GM23338 (cell line): ENCODE measurements at regions not wholly inside any gene's neighbourhood (a gene's known extent, or its start where the extent isn't known, plus 50 kb on each side); places are given as distances from the start of the nearest gene placed in this dataset.

Source experiments
- ATAC-seq: fragments of 200-7000 bp; cut with Tn5 transposase; 3 replicates; pipeline ENCODE4 v1.9.1; 2020
- DNase-seq: peaks from one replicate; pipeline ENCODE4 v3.0.0-alpha.2; 2015; ENCODE audit warnings: low spot score
- H2AFZ ChIP-seq: fragments of 200-600 bp; sonication (generic); 2 replicates; pipeline ENCODE4 v1.8.0; 2016; ENCODE audit warnings: antibody characterized with exemption, mild to moderate bottlenecking, moderate library complexity
- H3F3A ChIP-seq: fragments of 200-600 bp; sonication (generic); replicated peaks from 2 replicates; pipeline ENCODE4 v1.8.0; 2017; ENCODE audit warnings: antibody characterized with exemption, mixed run types, low read depth
- H3K27ac ChIP-seq: fragments of 200-600 bp; sonication (generic); 2 replicates; pipeline ENCODE4 v1.6.1; 2016; ENCODE audit warnings: low read depth
- H3K27me3 ChIP-seq: fragments of 200-600 bp; sonication (generic); 2 replicates; pipeline ENCODE4 v1.8.0; 2016; ENCODE audit warnings: mild to moderate bottlenecking, mixed run types, moderate library complexity; ENCODE audit not compliant: insufficient read depth
- H3K36me3 ChIP-seq: fragments of 200-600 bp; sonication (generic); 2 replicates; pipeline ENCODE4 v1.8.0; 2016; ENCODE audit warnings: mild to moderate bottlenecking; ENCODE audit not compliant: insufficient read depth
- H3K4me1 ChIP-seq: fragments of 200-600 bp; sonication (generic); 2 replicates; pipeline ENCODE4 v1.8.0; 2016; ENCODE audit warnings: mild to moderate bottlenecking, moderate library complexity; ENCODE audit not compliant: insufficient read depth
- H3K4me2 ChIP-seq: fragments of 200-600 bp; sonication (generic); 2 replicates; pipeline ENCODE4 v1.7.1; 2017; ENCODE audit warnings: mixed run types
- H3K4me3 ChIP-seq: fragments of 200-600 bp; sonication (generic); 2 replicates; pipeline ENCODE4 v1.6.1; 2016; ENCODE audit warnings: mixed run types
- H3K79me2 ChIP-seq: fragments of 200-600 bp; sonication (generic); replicated peaks from 2 replicates; pipeline ENCODE4 v1.8.0; 2017; ENCODE audit warnings: mild to moderate bottlenecking; ENCODE audit not compliant: insufficient read depth
- H3K9me2 ChIP-seq: fragments of 200-600 bp; sonication (generic); 2 replicates; pipeline ENCODE4 v1.8.0; 2017; ENCODE audit not compliant: insufficient read depth
- H4K20me1 ChIP-seq: fragments of 200-600 bp; sonication (generic); replicated peaks from 2 replicates; pipeline ENCODE4 v1.8.0; 2017; ENCODE audit warnings: mild to moderate bottlenecking; ENCODE audit not compliant: insufficient read depth
- H3K27ac Mint-ChIP-seq: 2 replicates; pipeline ENCODE4 v1.8.0; 2020; ENCODE audit warnings: inconsistent platforms, mild to moderate bottlenecking, moderate library complexity, mixed read lengths
- H3K27me3 Mint-ChIP-seq: 3 replicates; pipeline ENCODE4 v1.8.0; 2022; ENCODE audit warnings: low read depth, mild to moderate bottlenecking, moderate library complexity, mixed read lengths, inconsistent platforms; ENCODE audit not compliant: insufficient read depth, poor library complexity
- H3K36me3 Mint-ChIP-seq: 3 replicates; pipeline ENCODE4 v1.8.0; 2021; ENCODE audit warnings: low read depth, mild to moderate bottlenecking, inconsistent platforms, moderate library complexity, mixed read lengths
- H3K4me1 Mint-ChIP-seq: 3 replicates; pipeline ENCODE4 v1.8.0; 2020; ENCODE audit warnings: mild to moderate bottlenecking, inconsistent platforms, mixed read lengths
- H3K4me3 Mint-ChIP-seq: 3 replicates; pipeline ENCODE4 v1.8.0; 2021; ENCODE audit warnings: moderate library complexity, mild to moderate bottlenecking, inconsistent platforms, mixed read lengths
- H3K9me3 Mint-ChIP-seq: 3 replicates; pipeline ENCODE4 v1.8.0; 2020; ENCODE audit warnings: moderate library complexity, mild to moderate bottlenecking, inconsistent platforms, mixed read lengths
- CREB1 ChIP-seq: fragments of 250-450 bp; sonication (Bioruptor Pico); IDR thresholded peaks from 2 replicates; pipeline ENCODE4 v1.5.0; 2020; ENCODE audit warnings: low read depth, mild to moderate bottlenecking, moderate library complexity
- NANOG ChIP-seq: IDR thresholded peaks from 2 replicates; pipeline ENCODE4 v1.6.1; 2016; ENCODE audit warnings: antibody characterized with exemption, borderline replicate concordance
- POLR2AphosphoS5 ChIP-seq: IDR thresholded peaks from 2 replicates; pipeline ENCODE4 v1.6.1; 2016; ENCODE audit warnings: antibody characterized with exemption, low read depth
- REST ChIP-seq: IDR thresholded peaks from one replicate; pipeline ENCODE4 v1.6.1; 2018; ENCODE audit warnings: antibody characterized with exemption; ENCODE audit not compliant: unreplicated experiment
- STAT1 ChIP-seq: IDR thresholded peaks from one replicate; pipeline ENCODE4 v1.6.1; 2016; ENCODE audit warnings: antibody characterized with exemption; ENCODE audit not compliant: unreplicated experiment
- ZNF114 ChIP-seq: fragments of 250-450 bp; sonication (Bioruptor Pico); IDR thresholded peaks from 2 replicates; pipeline ENCODE4 v1.5.0; 2020; ENCODE audit warnings: mild to moderate bottlenecking, moderate library complexity
- TF ChIP-seq, protein P1 (sequence below), 2 experiments: fragments of 200-600 bp in 1 of 2; sonication (generic) in 1 of 2; conservative IDR thresholded peaks; 2 replicates each; pipeline versions ENCODE4 v1.5.1 to v1.6.1; 2016 to 2017; ENCODE audit warnings: antibody characterized with exemption in 2 of 2, low read depth in 2 of 2, mild to moderate bottlenecking in 2 of 2, moderate library complexity in 1 of 2
- TF ChIP-seq, protein P2 (sequence below): IDR thresholded peaks from 2 replicates; pipeline ENCODE4 v1.6.1; 2016; ENCODE audit warnings: antibody characterized with exemption

- Histone ChIP-seq H3F3A (no peaks in the 10 kb centered on the region), H3K9me2 (peaks cover 29% of the 10 kb centered on the region; the same call in 1 of the 2 replicates), H3K4me3 (no peak overlapping the region), H3K4me1 (peaks cover 4% of the 10 kb centered on the region; the same call in 1 of the 2 replicates), H3K27ac (no peak overlapping the region), H4K20me1 (no peaks in the 10 kb centered on the region), H2AFZ (no peak overlapping the region), H3K4me2 (no peak overlapping the region), H3K79me2 (no peaks in the 10 kb centered on the region), H3K36me3 (no peaks in the 10 kb centered on the region), H3K27me3 (no peaks in the 10 kb centered on the region)
- peaks cover 4% of the 10 kb centered on the region; the same call in 1 of the 3 replicates for H3K36me3 Mint-ChIP-seq
- DNase-seq (no peak), ATAC-seq (no peak)
- H3K27ac Mint-ChIP-seq = no peak overlapping the region
- peaks cover 1% of the 10 kb centered on the region for H3K27me3 Mint-ChIP-seq
- no peak overlapping the region for H3K4me3 Mint-ChIP-seq
- TF ChIP-seq REST = no peak
- no peak for TF ChIP-seq POLR2AphosphoS5
- no peak for TF ChIP-seq CREB1
- no peaks in the 10 kb centered on the region; the same call in 2 of the 3 replicates for H3K9me3 Mint-ChIP-seq
- peaks cover 5% of the 10 kb centered on the region; the same call in 2 of the 3 replicates for H3K4me1 Mint-ChIP-seq
Measured at GRCh38 chr2:36301843-36302242, 53.7 kb upstream of the CRIM1 start.

DNA sequence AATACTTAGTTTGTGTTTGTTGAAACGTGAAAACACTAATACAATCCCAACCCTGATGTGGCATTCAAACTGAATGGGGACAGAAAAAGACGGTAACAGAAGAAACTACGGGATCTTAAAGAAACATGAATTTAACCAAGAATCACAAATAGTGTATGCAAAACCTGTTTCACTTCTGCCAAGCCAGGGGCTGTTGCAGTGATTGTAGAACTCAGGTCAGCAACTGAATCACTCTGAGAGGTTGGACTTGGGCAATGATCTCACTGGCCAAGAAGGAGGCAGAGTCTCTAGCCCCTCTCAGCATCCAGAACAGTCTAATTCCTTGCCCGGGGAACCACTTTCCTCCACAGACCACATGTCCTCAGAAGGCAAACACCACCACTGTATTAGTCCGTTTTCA is 54.9 kb upstream of the CRIM1 start:
- DNase-seq (no peak), ATAC-seq (no peak)
- Mint-ChIP-seq H3K9me3 (no peaks in the 10 kb centered on the region; the same call in 2 of the 3 replicates), H3K27me3 (peaks cover 1% of the 10 kb centered on the region), H3K4me3 (no peak overlapping the region), H3K27ac (no peak overlapping the region), H3K4me1 (peaks cover 12% of the 10 kb centered on the region; the same call in 2 of the 3 replicates), H3K36me3 (peaks cover 4% of the 10 kb centered on the region; the same call in 1 of the 3 replicates)
- no peaks in the 10 kb centered on the region for H3F3A ChIP-seq
- H3K4me1 ChIP-seq = peaks cover 8% of the 10 kb centered on the region; the same call in 1 of the 2 replicates
- no peak overlapping the region for H3K4me2 ChIP-seq
- H3K27me3 ChIP-seq = no peaks in the 10 kb centered on the region
- TF ChIP-seq NANOG (no peak), STAT1 (no peak), ZNF114 (no peak), CREB1 (no peak)
- TF ChIP-seq, protein P1, sequence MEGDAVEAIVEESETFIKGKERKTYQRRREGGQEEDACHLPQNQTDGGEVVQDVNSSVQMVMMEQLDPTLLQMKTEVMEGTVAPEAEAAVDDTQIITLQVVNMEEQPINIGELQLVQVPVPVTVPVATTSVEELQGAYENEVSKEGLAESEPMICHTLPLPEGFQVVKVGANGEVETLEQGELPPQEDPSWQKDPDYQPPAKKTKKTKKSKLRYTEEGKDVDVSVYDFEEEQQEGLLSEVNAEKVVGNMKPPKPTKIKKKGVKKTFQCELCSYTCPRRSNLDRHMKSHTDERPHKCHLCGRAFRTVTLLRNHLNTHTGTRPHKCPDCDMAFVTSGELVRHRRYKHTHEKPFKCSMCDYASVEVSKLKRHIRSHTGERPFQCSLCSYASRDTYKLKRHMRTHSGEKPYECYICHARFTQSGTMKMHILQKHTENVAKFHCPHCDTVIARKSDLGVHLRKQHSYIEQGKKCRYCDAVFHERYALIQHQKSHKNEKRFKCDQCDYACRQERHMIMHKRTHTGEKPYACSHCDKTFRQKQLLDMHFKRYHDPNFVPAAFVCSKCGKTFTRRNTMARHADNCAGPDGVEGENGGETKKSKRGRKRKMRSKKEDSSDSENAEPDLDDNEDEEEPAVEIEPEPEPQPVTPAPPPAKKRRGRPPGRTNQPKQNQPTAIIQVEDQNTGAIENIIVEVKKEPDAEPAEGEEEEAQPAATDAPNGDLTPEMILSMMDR (conservative IDR thresholded peaks at IDR 0.05; ENCODE audit: low read depth in 2 of 2) = no peak
- TF ChIP-seq, protein P2, sequence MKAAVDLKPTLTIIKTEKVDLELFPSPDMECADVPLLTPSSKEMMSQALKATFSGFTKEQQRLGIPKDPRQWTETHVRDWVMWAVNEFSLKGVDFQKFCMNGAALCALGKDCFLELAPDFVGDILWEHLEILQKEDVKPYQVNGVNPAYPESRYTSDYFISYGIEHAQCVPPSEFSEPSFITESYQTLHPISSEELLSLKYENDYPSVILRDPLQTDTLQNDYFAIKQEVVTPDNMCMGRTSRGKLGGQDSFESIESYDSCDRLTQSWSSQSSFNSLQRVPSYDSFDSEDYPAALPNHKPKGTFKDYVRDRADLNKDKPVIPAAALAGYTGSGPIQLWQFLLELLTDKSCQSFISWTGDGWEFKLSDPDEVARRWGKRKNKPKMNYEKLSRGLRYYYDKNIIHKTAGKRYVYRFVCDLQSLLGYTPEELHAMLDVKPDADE = no peak
- peaks cover 24% of the 10 kb centered on the region; the same call in 1 of the 2 replicates for H3K9me2 ChIP-seq
- no peak overlapping the region for H3K4me3 ChIP-seq
- no peak overlapping the region for H3K27ac ChIP-seq
- no peaks in the 10 kb centered on the region for H4K20me1 ChIP-seq
- no peaks in the 10 kb centered on the region for H3K36me3 ChIP-seq
- no peaks in the 10 kb centered on the region for H3K79me2 ChIP-seq
- H2AFZ ChIP-seq = 0 out of 2 replicates have a peak overlapping the region, but pooled peaks have one; percentile 13
